Naive thymus-derived CD4-positive, alpha-beta T cell (primary cell): ENCODE measurements at regions not wholly inside any gene's neighbourhood (a gene's known extent, or its start where the extent isn't known, plus 50 kb on each side); places are given as distances from the start of the nearest gene placed in this dataset.

Experiments used
- ATAC-seq: fragments of 150-1000 bp; cut with Tn5 transposase; 2 replicates; pipeline ENCODE4 v1.10.0; 2021; ENCODE audit warnings: mild to moderate bottlenecking, moderate library complexity
- CTCF ChIA-PET: fragments of 350-600 bp; sonication (Branson Sonifier 250); formaldehyde crosslinking; loops from one replicate; lab custom pipeline; 2021; ENCODE audit warnings: antibody characterized with exemption; lab: Charles Lee
- POLR2A ChIA-PET: fragments of 350-600 bp; sonication (Branson Sonifier 250); formaldehyde crosslinking; loops from one replicate; lab custom pipeline; 2021; ENCODE audit warnings: antibody characterized with exemption, inconsistent platforms; lab: Charles Lee
- DNase-seq, 9 donors: peaks; one replicate each; pipeline versions ENCODE4 v3.0.0 to v3.0.0-alpha.2; 2020 to 2022; ENCODE audit warnings: mixed read lengths in 1 of 9
- H3K27ac ChIP-seq: one replicate; pipeline ENCODE4 v1.7.0; 2013; ENCODE audit warnings: mild to moderate bottlenecking, low read depth, low read length, moderate library complexity
- H3K27me3 ChIP-seq, 2 donors: one replicate each; pipeline ENCODE4 v1.7.0; 2013; ENCODE audit warnings: low read length in 2 of 2, mild to moderate bottlenecking in 2 of 2, moderate library complexity in 2 of 2; ENCODE audit not compliant: control insufficient read depth in 2 of 2, insufficient read depth in 2 of 2
- H3K36me3 ChIP-seq, 3 experiments: 1 replicate in 2 of 3; 2 replicates in 1 of 3; pipeline ENCODE4 v1.7.0; 2013; ENCODE audit warnings: low read length in 3 of 3, mild to moderate bottlenecking in 3 of 3, moderate library complexity in 1 of 3; ENCODE audit not compliant: insufficient read depth in 3 of 3, control insufficient read depth in 2 of 3
- H3K4me1 ChIP-seq, 2 donors: one replicate each; pipeline ENCODE4 v1.7.0; 2013; ENCODE audit warnings: low read length in 2 of 2, mild to moderate bottlenecking in 2 of 2, moderate library complexity in 1 of 2; ENCODE audit not compliant: control insufficient read depth in 2 of 2, insufficient read depth in 2 of 2
- H3K4me3 ChIP-seq: 2 replicates; pipeline ENCODE4 v1.7.0; 2013; ENCODE audit warnings: mild to moderate bottlenecking, low read length
- H3K9me3 ChIP-seq, 3 experiments: 1 replicate in 2 of 3; 2 replicates in 1 of 3; pipeline ENCODE4 v1.7.0; 2013; ENCODE audit warnings: low read length in 3 of 3; ENCODE audit not compliant: control insufficient read depth in 2 of 3
- H3K27ac Mint-ChIP-seq, 9 donors: one replicate each; pipeline ENCODE4 v1.8.0; 2020 to 2022; ENCODE audit warnings: mixed read lengths in 9 of 9, mild to moderate bottlenecking in 8 of 9, moderate library complexity in 5 of 9, inconsistent platforms in 2 of 9
- H3K27me3 Mint-ChIP-seq, 5 donors: one replicate each; pipeline ENCODE4 v1.8.0; 2021 to 2022; ENCODE audit warnings: mixed read lengths in 5 of 5, mild to moderate bottlenecking in 1 of 5
- H3K36me3 Mint-ChIP-seq, 5 donors: one replicate each; pipeline ENCODE4 v1.8.0; 2020 to 2022; ENCODE audit warnings: mixed read lengths in 5 of 5, mild to moderate bottlenecking in 3 of 5, inconsistent platforms in 1 of 5
- H3K4me1 Mint-ChIP-seq, 7 donors: one replicate each; pipeline ENCODE4 v1.8.0; 2020 to 2022; ENCODE audit warnings: mixed read lengths in 7 of 7, mild to moderate bottlenecking in 3 of 7, inconsistent platforms in 1 of 7
- H3K4me3 Mint-ChIP-seq, 10 donors: one replicate each; pipeline ENCODE4 v1.8.0; 2020 to 2022; ENCODE audit warnings: mild to moderate bottlenecking in 10 of 10, mixed read lengths in 10 of 10, moderate library complexity in 6 of 10, inconsistent platforms in 2 of 10
- H3K9me3 Mint-ChIP-seq, 11 donors: one replicate each; pipeline ENCODE4 v1.8.0; 2020 to 2022; ENCODE audit warnings: mixed read lengths in 11 of 11, mild to moderate bottlenecking in 4 of 11, inconsistent platforms in 1 of 11, moderate library complexity in 1 of 11
- intact Hi-C, 2 donors: fragments of 100-400 bp; cut with micrococcal nuclease; formaldehyde crosslinking; loops; one replicate each; pipeline ENCODE4 v1.15.1; 2023

- H3K36me3 ChIP-seq = no peaks in the 10 kb centered on the region
- ChIA-PET CTCF (no interaction called here), POLR2A (no interaction called here)
- ATAC-seq (no peak), DNase-seq (no peak)
- intact Hi-C loops = no loop called here
- Mint-ChIP-seq H3K27me3 (peaks cover 0 to 19% (median 14%) of the 10 kb centered on the region in 5 donors), H3K36me3 (no peaks in the 10 kb centered on the region), H3K4me3 (no peak overlapping the region), H3K27ac (no peak overlapping the region), H3K9me3 (peaks cover 0 to 14% (median 0%) of the 10 kb centered on the region in 11 donors), H3K4me1 (no peaks in the 10 kb centered on the region)
- no peaks in the 10 kb centered on the region for H3K27me3 ChIP-seq
- H3K27ac ChIP-seq = no peak overlapping the region
- no peaks in the 10 kb centered on the region for H3K4me1 ChIP-seq
- H3K9me3 ChIP-seq = no peaks in the 10 kb centered on the region
- no peak overlapping the region for H3K4me3 ChIP-seq
Observed at GRCh38 chr22:47775191-47775590, 1012.7 kb downstream of the TBC1D22A start.

- Mint-ChIP-seq H3K9me3 (peaks cover 0 to 14% (median 0%) of the 10 kb centered on the region in 11 donors), H3K27ac (no peak overlapping the region), H3K4me3 (no peak overlapping the region), H3K36me3 (peaks cover 0 to 3% (median 0%) of the 10 kb centered on the region in 5 donors), H3K27me3 (peaks cover 0 to 29% (median 17%) of the 10 kb centered on the region in 5 donors), H3K4me1 (no peaks in the 10 kb centered on the region)
- Histone ChIP-seq H3K9me3 (no peaks in the 10 kb centered on the region), H3K4me1 (no peaks in the 10 kb centered on the region), H3K27me3 (no peaks in the 10 kb centered on the region), H3K36me3 (no peaks in the 10 kb centered on the region), H3K27ac (no peak overlapping the region), H3K4me3 (no peak overlapping the region)
- ChIA-PET CTCF (no interaction called here), POLR2A (no interaction called here)
- DNase-seq (no peak), ATAC-seq (no peak)
- intact Hi-C loops = no loop called here
Observed at GRCh38 chr22:47773635-47774034, 1011.2 kb downstream of the TBC1D22A start.

- Histone ChIP-seq H3K36me3 (no peaks in the 10 kb centered on the region), H3K4me1 (no peaks in the 10 kb centered on the region), H3K27me3 (no peaks in the 10 kb centered on the region), H3K4me3 (no peak overlapping the region), H3K9me3 (no peaks in the 10 kb centered on the region), H3K27ac (no peak overlapping the region)
- DNase-seq (no peak), ATAC-seq (no peak)
- Mint-ChIP-seq H3K4me1 (no peaks in the 10 kb centered on the region), H3K4me3 (no peak overlapping the region), H3K36me3 (peaks cover 0 to 5% (median 0%) of the 10 kb centered on the region in 5 donors), H3K27ac (no peak overlapping the region), H3K27me3 (peaks cover 0 to 28% (median 20%) of the 10 kb centered on the region in 5 donors), H3K9me3 (peaks cover 0 to 14% (median 0%) of the 10 kb centered on the region in 11 donors)
- ChIA-PET POLR2A (no interaction called here), CTCF (no interaction called here)
- intact Hi-C loops = no loop called here
Observed at GRCh38 chr22:47772864-47773263, 1010.4 kb downstream of the TBC1D22A start.

GRCh38 chr22:47769652-47770051, 1007.2 kb downstream of the TBC1D22A start:
- ChIA-PET CTCF (no interaction called here), POLR2A (no interaction called here)

GRCh38 chr22:47768027-47768426, 1005.6 kb downstream of the TBC1D22A start:
- H3K9me3 ChIP-seq = no peaks in the 10 kb centered on the region
- H3K36me3 Mint-ChIP-seq = peaks cover 0 to 5% (median 0%) of the 10 kb centered on the region in 5 donors
- intact Hi-C loops = no loop called here
- POLR2A ChIA-PET = no interaction called here
- H3K4me1 ChIP-seq = no peaks in the 10 kb centered on the region
- no peak overlapping the region for H3K4me3 Mint-ChIP-seq
- ATAC-seq = no peak
- no peak overlapping the region for H3K4me3 ChIP-seq
- no peak overlapping the region for H3K27ac Mint-ChIP-seq
- CTCF ChIA-PET = no interaction called here
- no peaks in the 10 kb centered on the region for H3K4me1 Mint-ChIP-seq
- no peaks in the 10 kb centered on the region for H3K36me3 ChIP-seq
- no peak overlapping the region for H3K27ac ChIP-seq
- H3K9me3 Mint-ChIP-seq = peaks cover 0 to 14% (median 0%) of the 10 kb centered on the region in 11 donors
- no peak for DNase-seq
- H3K27me3 ChIP-seq = no peaks in the 10 kb centered on the region
- peaks cover 0 to 63% (median 37%) of the 10 kb centered on the region in 5 donors for H3K27me3 Mint-ChIP-seq

More at GRCh38 chr22:47769652-47770051, 1007.2 kb downstream of the TBC1D22A start:
- H3K36me3 Mint-ChIP-seq = peaks cover 0 to 5% (median 0%) of the 10 kb centered on the region in 5 donors
- H3K27ac Mint-ChIP-seq = no peak overlapping the region
- no peak for DNase-seq
- ATAC-seq = no peak
- H3K27ac ChIP-seq = no peak overlapping the region
- no peaks in the 10 kb centered on the region for H3K4me1 Mint-ChIP-seq
- H3K27me3 ChIP-seq = no peaks in the 10 kb centered on the region
- no peak overlapping the region for H3K4me3 Mint-ChIP-seq
- peaks cover 0 to 50% (median 30%) of the 10 kb centered on the region in 5 donors for H3K27me3 Mint-ChIP-seq
- intact Hi-C loops = no loop called here
- no peak overlapping the region for H3K4me3 ChIP-seq
- no peaks in the 10 kb centered on the region for H3K9me3 ChIP-seq
- H3K9me3 Mint-ChIP-seq = peaks cover 0 to 14% (median 0%) of the 10 kb centered on the region in 11 donors
- H3K36me3 ChIP-seq = no peaks in the 10 kb centered on the region
- no peaks in the 10 kb centered on the region for H3K4me1 ChIP-seq

GRCh38 chr22:47767403-47767802, 1005.0 kb downstream of the TBC1D22A start:
- H3K36me3 Mint-ChIP-seq = peaks cover 0 to 5% (median 0%) of the 10 kb centered on the region in 5 donors
- H3K27ac ChIP-seq = no peak overlapping the region
- ATAC-seq (no peak), DNase-seq (no peak)
- no peak overlapping the region for H3K4me3 Mint-ChIP-seq
- peaks cover 0 to 14% (median 0%) of the 10 kb centered on the region in 11 donors for H3K9me3 Mint-ChIP-seq
- ChIA-PET CTCF (no interaction called here), POLR2A (no interaction called here)
- no peak overlapping the region for H3K27ac Mint-ChIP-seq
- no peaks in the 10 kb centered on the region for H3K4me1 Mint-ChIP-seq
- H3K27me3 ChIP-seq = no peaks in the 10 kb centered on the region
- H3K36me3 ChIP-seq = no peaks in the 10 kb centered on the region
- no peaks in the 10 kb centered on the region for H3K9me3 ChIP-seq
- no peak overlapping the region for H3K4me3 ChIP-seq
- H3K27me3 Mint-ChIP-seq = peaks cover 0 to 67% (median 41%) of the 10 kb centered on the region in 5 donors
- intact Hi-C loops = no loop called here
- no peaks in the 10 kb centered on the region for H3K4me1 ChIP-seq

GRCh38 chr22:47765757-47766156, 1003.3 kb downstream of the TBC1D22A start:
- Histone ChIP-seq H3K36me3 (no peaks in the 10 kb centered on the region), H3K9me3 (no peaks in the 10 kb centered on the region), H3K4me3 (no peak overlapping the region), H3K27ac (no peak overlapping the region), H3K4me1 (no peaks in the 10 kb centered on the region), H3K27me3 (no peaks in the 10 kb centered on the region)
- no peak for DNase-seq
- Mint-ChIP-seq H3K27me3 (peaks cover 0 to 60% (median 40%) of the 10 kb centered on the region in 5 donors), H3K9me3 (peaks cover 0 to 4% (median 0%) of the 10 kb centered on the region in 11 donors), H3K27ac (no peak overlapping the region), H3K36me3 (peaks cover 0 to 5% (median 0%) of the 10 kb centered on the region in 5 donors), H3K4me1 (no peaks in the 10 kb centered on the region), H3K4me3 (no peak overlapping the region)
- intact Hi-C loops = no loop called here
- no peak for ATAC-seq
- POLR2A ChIA-PET = no interaction called here
- CTCF ChIA-PET = no interaction called here
